B cell (primary cell): ENCODE measurements at regions not wholly inside any gene's neighbourhood (a gene's known extent, or its start where the extent isn't known, plus 50 kb on each side); places are given as distances from the start of the nearest gene placed in this dataset.

Experiments
- ATAC-seq: fragments of 200-7000 bp; cut with Tn5 transposase; one replicate; pipeline ENCODE4 v1.10.0; 2021; ENCODE audit warnings: low read depth, mild to moderate bottlenecking, moderate number of reproducible peaks, moderate library complexity
- CTCF ChIA-PET: fragments of 350-600 bp; sonication (Branson Sonifier 250); formaldehyde crosslinking; loops from one replicate; lab custom pipeline; 2021; ENCODE audit warnings: antibody characterized with exemption, inconsistent platforms; lab: Charles Lee
- POLR2A ChIA-PET: fragments of 350-600 bp; sonication (Branson Sonifier 250); formaldehyde crosslinking; loops from one replicate; lab custom pipeline; 2021; ENCODE audit warnings: antibody characterized with exemption; lab: Charles Lee
- DNase-seq: peaks from one replicate; pipeline ENCODE4 v3.0.0; 2013
- H2AFZ ChIP-seq: 2 replicates; pipeline ENCODE4 v1.6.1; 2012; ENCODE audit warnings: mild to moderate bottlenecking, low read depth, low read length; ENCODE audit not compliant: insufficient read depth, poor library complexity, severe bottlenecking
- H3K27ac ChIP-seq, 2 donors: 1 replicate in 1 of 2; 2 replicates in 1 of 2; pipeline ENCODE4 v1.5.1; 2012 to 2013; ENCODE audit warnings: low read length in 2 of 2, mild to moderate bottlenecking in 2 of 2, moderate library complexity in 1 of 2
- H3K27me3 ChIP-seq, 4 experiments: fragments of 200-600 bp in 1 of 4; sonication (generic) in 1 of 4; replicated peaks in 1 of 4; 1 replicate in 2 of 4; 2 replicates in 2 of 4; pipeline versions ENCODE4 v1.6.1 to v1.7.0; 2013 to 2016; ENCODE audit warnings: low read length in 3 of 4, mild to moderate bottlenecking in 2 of 4, mixed read lengths in 1 of 4, moderate library complexity in 1 of 4; ENCODE audit not compliant: insufficient read depth in 4 of 4, control insufficient read depth in 3 of 4; ENCODE audit errors: control extremely low read depth in 1 of 4
- H3K36me3 ChIP-seq, 2 experiments: replicated peaks in 1 of 2; 1 replicate in 1 of 2; 2 replicates in 1 of 2; pipeline versions ENCODE4 v1.6.1 to v1.7.1; 2013; ENCODE audit warnings: low read length in 1 of 2; ENCODE audit not compliant: insufficient read depth in 2 of 2, control insufficient read depth in 1 of 2; ENCODE audit errors: control extremely low read depth in 1 of 2, extremely low read depth in 1 of 2
- H3K4me1 ChIP-seq, 2 donors: fragments of 200-600 bp in 1 of 2; sonication (generic) in 1 of 2; 1 replicate in 1 of 2; 2 replicates in 1 of 2; pipeline versions ENCODE4 v1.5.1 to v1.6.1; 2013 to 2017; ENCODE audit warnings: low read length in 2 of 2; ENCODE audit not compliant: control insufficient read depth in 2 of 2, insufficient read depth in 2 of 2
- H3K4me2 ChIP-seq: replicated peaks from 2 replicates; pipeline ENCODE3; 2012; ENCODE audit warnings: mild to moderate bottlenecking, low read depth, low read length; ENCODE audit not compliant: poor library complexity, severe bottlenecking
- H3K4me3 ChIP-seq, 5 experiments: fragments of 200-600 bp in 1 of 5; sonication (generic) in 1 of 5; 1 replicate in 3 of 5; 2 replicates in 2 of 5; pipeline versions ENCODE4 v1.5.1 to v1.7.0; 2011 to 2016; ENCODE audit warnings: low read length in 4 of 5, mild to moderate bottlenecking in 4 of 5, low read depth in 2 of 5, control low read depth in 1 of 5, moderate library complexity in 1 of 5; ENCODE audit not compliant: insufficient read depth in 1 of 5; ENCODE audit errors: control extremely low read depth in 1 of 5, extremely low read depth in 1 of 5
- H3K79me2 ChIP-seq: fragments of 200-600 bp; sonication (generic); one replicate; pipeline ENCODE4 v1.6.0; 2016; ENCODE audit warnings: low read length; ENCODE audit not compliant: control insufficient read depth, insufficient read depth
- H3K9ac ChIP-seq: fragments of 200-600 bp; sonication (generic); 2 replicates; pipeline ENCODE4 v1.6.1; 2017; ENCODE audit warnings: mild to moderate bottlenecking, low read length, moderate library complexity
- H3K9me3 ChIP-seq, 3 donors: one replicate each; pipeline versions ENCODE4 v1.6.1 to v1.7.1; 2013; ENCODE audit warnings: low read length in 2 of 3; ENCODE audit not compliant: control insufficient read depth in 2 of 3, insufficient read depth in 1 of 3; ENCODE audit errors: control extremely low read depth in 1 of 3
- H4K20me1 ChIP-seq: 2 replicates; pipeline ENCODE4 v1.6.0; 2012; ENCODE audit warnings: mild to moderate bottlenecking, low read length; ENCODE audit not compliant: insufficient read depth, control insufficient read depth, poor library complexity, severe bottlenecking
- H3K27ac Mint-ChIP-seq: one replicate; pipeline ENCODE4 v1.8.0; 2021; ENCODE audit warnings: mixed read lengths
- H3K27me3 Mint-ChIP-seq: one replicate; pipeline ENCODE4 v1.8.0; 2021; ENCODE audit warnings: mixed read lengths
- H3K4me1 Mint-ChIP-seq: one replicate; pipeline ENCODE4 v1.8.0; 2021; ENCODE audit warnings: mixed read lengths
- H3K4me3 Mint-ChIP-seq: one replicate; pipeline ENCODE4 v1.8.0; 2021; ENCODE audit warnings: mixed read lengths
- H3K9me3 Mint-ChIP-seq: one replicate; pipeline ENCODE4 v1.8.0; 2022; ENCODE audit warnings: mixed read lengths; ENCODE audit not compliant: insufficient read depth
- EZH2 ChIP-seq: IDR thresholded peaks from 2 replicates; pipeline ENCODE4 v1.6.1; 2012; ENCODE audit warnings: borderline replicate concordance, low read depth, mild to moderate bottlenecking, moderate library complexity, low read length; ENCODE audit not compliant: insufficient read depth, poor library complexity, severe bottlenecking
- WGBS: methylation state at CpG from one replicate; pipeline ENCODE4 v1.1.5; 2013; ENCODE audit warnings: missing lambda C conversion rate; ENCODE audit not compliant: insufficient coverage; 5-methylcytosine and 5-hydroxymethylcytosine counted together
- intact Hi-C: fragments of 100-400 bp; cut with micrococcal nuclease; formaldehyde crosslinking; loops from one replicate; pipeline ENCODE4 v1.10.0; 2022
- TF ChIP-seq, protein P1 (sequence below): fragments of 200-600 bp; IDR thresholded peaks from one replicate; pipeline ENCODE4 v1.8.0; 2022; ENCODE audit warnings: antibody characterized with exemption, mild to moderate bottlenecking

GRCh38 chr2:222779145-222779832, 81.5 kb upstream of the ACSL3 start:
- ChIA-PET CTCF (no interaction called here), POLR2A (no interaction called here)
- peaks cover 13% of the 10 kb centered on the region for H3K27me3 Mint-ChIP-seq
- Histone ChIP-seq H3K79me2 (no peaks in the 10 kb centered on the region), H3K27me3 (no peaks in the 10 kb centered on the region), H3K9me3 (no peaks in the 10 kb centered on the region), H3K36me3 (no peaks in the 10 kb centered on the region), H3K4me3 (no peak overlapping the region), H3K9ac (no peak overlapping the region), H3K4me1 (no peaks in the 10 kb centered on the region), H3K4me2 (no peak overlapping the region), H2AFZ (no peak overlapping the region), H4K20me1 (no peaks in the 10 kb centered on the region), H3K27ac (no peak overlapping the region)
- no peak for ATAC-seq
- H3K27ac Mint-ChIP-seq: no peak overlapping the region
- H3K9me3 Mint-ChIP-seq: no peaks in the 10 kb centered on the region
- no peak overlapping the region for H3K4me3 Mint-ChIP-seq
- no peaks in the 10 kb centered on the region for H3K4me1 Mint-ChIP-seq
- DNase-seq: no peak
- intact Hi-C loops: no loop called here
- TF ChIP-seq, protein P1, sequence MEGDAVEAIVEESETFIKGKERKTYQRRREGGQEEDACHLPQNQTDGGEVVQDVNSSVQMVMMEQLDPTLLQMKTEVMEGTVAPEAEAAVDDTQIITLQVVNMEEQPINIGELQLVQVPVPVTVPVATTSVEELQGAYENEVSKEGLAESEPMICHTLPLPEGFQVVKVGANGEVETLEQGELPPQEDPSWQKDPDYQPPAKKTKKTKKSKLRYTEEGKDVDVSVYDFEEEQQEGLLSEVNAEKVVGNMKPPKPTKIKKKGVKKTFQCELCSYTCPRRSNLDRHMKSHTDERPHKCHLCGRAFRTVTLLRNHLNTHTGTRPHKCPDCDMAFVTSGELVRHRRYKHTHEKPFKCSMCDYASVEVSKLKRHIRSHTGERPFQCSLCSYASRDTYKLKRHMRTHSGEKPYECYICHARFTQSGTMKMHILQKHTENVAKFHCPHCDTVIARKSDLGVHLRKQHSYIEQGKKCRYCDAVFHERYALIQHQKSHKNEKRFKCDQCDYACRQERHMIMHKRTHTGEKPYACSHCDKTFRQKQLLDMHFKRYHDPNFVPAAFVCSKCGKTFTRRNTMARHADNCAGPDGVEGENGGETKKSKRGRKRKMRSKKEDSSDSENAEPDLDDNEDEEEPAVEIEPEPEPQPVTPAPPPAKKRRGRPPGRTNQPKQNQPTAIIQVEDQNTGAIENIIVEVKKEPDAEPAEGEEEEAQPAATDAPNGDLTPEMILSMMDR: no peak
- TF ChIP-seq EZH2: no peak
- no CpG with 5 or more reads among the region's 5 CpGs for WGBS

DNA sequence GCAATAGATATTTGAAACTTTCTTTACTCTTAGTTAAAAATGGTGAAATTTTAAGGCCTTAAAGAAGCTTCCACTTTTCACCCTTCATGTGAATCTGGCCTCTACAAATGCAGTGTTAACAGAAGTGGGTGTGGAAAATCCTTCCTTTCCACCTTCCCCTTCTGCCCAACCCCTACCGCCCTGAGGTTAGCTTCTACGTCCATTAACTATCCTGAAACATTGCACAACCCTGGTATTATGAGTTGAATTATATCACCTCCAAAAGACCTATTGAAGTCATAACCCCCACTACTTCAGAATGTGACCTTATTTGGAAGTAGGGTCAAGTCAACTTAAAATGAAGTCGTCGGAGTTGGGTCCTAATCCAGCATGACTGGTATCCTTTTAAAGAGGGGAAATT, 80.8 kb upstream of the ACSL3 start:
- ATAC-seq (no peak), DNase-seq (no peak)
- H2AFZ ChIP-seq: no peak overlapping the region
- H3K9ac ChIP-seq: no peak overlapping the region
- H3K4me3 ChIP-seq: no peak overlapping the region
- Mint-ChIP-seq H3K4me3 (no peak overlapping the region), H3K27ac (no peak overlapping the region), H3K9me3 (no peaks in the 10 kb centered on the region), H3K4me1 (no peaks in the 10 kb centered on the region), H3K27me3 (peaks cover 11% of the 10 kb centered on the region)
- TF ChIP-seq, protein P1: no peak
- no peak for TF ChIP-seq EZH2
- 100% methylated on average over 2 of the region's 4 CpGs for WGBS
- ChIA-PET CTCF (no interaction called here), POLR2A (no interaction called here)
- no peaks in the 10 kb centered on the region for H3K4me1 ChIP-seq
- no peaks in the 10 kb centered on the region for H3K79me2 ChIP-seq
- H3K27me3 ChIP-seq: no peaks in the 10 kb centered on the region
- no peaks in the 10 kb centered on the region for H3K9me3 ChIP-seq
- H3K4me2 ChIP-seq: no peak overlapping the region
- no peaks in the 10 kb centered on the region for H3K36me3 ChIP-seq
- no peak overlapping the region for H3K27ac ChIP-seq
- intact Hi-C loops: no loop called here
- no peaks in the 10 kb centered on the region for H4K20me1 ChIP-seq
